ENCODE measurements at regions not wholly inside any gene's neighbourhood (a gene's known extent, or its start where the extent isn't known, plus 50 kb on each side); places are given as distances from the start of the nearest gene placed in this dataset.

DNA sequence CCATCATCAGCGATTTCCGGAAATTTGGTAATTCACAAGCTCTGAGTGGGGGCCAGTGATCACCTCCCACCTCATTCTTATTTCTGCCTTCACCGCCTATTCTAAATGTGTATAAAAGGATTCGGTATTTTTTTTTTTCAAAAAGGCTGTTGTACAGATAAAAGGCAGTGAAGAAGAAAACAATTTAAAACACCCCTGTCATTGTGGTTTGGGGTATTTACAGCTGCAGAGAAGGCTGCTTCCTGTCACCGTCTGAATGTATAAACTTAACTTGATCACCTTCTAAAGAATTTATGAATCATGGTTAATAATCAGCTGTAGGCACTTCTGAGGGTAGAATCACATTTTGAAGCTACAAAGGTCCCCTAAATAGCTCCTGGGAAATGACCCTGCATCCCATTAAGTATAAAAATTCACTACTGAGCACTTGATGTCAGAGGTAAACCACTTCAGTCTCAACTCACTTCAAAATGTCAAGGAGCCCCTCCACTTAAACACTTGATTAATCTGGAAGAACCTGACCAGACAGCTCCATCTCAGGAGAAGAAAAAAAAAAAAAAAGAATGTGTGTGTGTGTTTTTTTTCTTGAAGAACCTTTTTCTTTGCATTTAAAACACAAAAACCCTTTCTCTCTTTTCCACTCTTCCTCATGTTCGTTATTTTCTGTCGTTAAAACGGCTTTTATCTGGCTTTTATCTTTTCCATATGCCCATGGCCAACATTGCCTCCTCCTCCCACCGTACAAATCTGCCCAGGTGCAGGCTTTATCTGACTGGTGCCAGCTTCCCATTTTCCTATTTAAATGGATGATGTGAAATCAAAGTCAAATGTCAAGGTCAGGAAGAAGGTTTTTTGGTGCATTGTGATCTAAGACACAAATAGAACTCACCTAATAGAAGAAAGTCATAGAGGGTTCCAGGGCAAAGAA lies 291.2 kb downstream of the IRX1 start:
- no peak for DNase-seq (ENCODE audit: low read depth in 2 of 2)

DNA sequence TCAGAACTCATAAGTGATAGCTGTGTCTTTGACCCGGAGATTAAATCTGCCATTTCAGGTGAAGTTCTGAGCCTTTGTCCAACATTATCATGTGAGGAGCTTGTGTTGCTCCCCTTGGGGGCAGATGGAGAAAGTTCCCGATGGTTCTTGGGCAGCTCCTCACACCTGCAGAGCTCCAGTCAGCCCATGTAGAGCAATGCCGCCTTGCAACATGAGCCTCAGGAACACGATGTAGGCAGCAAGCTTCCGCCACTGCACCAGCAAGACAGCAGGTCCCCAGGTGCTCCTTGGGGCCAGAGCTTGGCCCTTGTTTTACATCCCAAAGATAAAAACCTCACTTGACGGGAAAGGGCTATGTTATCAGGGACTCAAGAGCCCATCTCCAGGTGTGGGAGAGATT lies 292.7 kb downstream of the IRX1 start:
- DNase-seq (ENCODE audit: low read depth in 2 of 2), result no peak

DNA sequence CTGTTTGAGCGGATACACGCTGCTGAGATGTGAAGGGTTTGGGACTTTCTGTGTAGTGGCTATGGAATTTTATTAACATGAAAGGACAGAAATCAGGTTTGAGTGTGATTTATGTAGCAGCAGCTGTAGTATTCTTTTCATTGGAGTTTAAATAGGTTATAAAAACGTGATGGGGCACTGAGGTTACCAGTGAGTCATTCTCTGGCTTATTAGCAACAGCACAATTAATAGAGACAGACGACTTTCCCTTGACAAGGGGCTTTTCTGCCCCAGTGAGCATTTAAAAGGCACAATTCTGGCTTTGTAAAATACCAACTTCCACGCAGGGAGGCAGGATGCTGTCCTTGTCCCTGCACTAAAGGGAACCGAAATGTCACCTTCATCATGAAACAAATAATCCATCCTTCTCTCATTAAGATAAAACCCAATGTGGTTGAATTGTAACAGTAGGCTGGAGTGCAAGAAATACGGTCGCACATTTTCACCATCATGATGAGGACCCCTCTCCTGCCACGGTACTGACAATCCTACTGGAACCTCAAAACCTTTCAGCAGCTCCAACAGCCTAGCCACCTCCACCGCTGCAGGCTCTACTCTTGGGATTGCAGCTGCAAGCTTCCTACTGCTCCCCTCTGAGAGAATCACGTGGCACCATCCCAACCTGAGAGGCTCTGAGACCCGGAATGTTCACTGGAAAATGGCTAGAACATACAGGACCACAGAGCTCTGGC lies 293.9 kb downstream of the IRX1 start:
- DNase-seq (ENCODE audit: low read depth in 2 of 2), result no peak

DNA sequence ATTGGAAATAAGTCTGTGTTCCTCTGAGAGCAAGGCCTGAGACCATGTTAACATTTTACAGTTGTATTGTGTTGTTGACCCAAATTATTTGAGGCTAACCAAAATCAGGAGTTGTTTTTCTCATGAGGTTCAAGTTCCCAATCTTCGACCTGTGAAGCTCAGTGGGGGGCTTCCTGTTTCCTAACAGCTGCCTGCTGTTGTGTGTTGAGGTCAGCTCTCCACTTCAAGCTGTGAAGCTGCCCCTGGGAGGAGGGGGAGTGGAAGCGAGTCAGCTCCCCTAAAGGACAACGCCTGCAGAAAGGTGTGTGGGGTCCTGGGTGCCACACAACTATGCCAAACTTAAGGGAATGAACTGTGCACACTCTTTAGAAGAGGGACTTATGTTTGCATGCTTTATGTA lies 295.5 kb downstream of the IRX1 start:
- DNase-seq (ENCODE audit: low read depth in 2 of 2), result no peak

DNA sequence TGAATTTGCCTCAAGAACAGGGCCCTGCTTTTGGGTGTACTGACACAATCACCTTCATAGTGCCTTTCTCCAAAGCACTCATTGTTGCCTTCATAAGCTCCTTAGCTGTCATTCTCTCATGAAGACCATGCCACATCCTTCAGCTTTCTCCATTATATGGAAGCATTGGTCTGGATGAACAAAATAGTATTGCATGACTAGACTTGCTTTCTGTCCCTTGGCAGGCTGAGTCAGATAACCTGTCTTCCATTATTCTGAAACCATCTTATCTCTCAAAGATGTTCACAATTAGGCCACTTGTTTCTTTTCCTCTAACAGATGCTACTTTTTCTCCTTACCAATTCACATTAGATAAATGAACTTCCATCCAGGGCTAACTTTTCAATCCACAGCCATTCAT lies 297.9 kb downstream of the IRX1 start:
- DNase-seq (ENCODE audit: low read depth in 2 of 2), result no peak

DNA sequence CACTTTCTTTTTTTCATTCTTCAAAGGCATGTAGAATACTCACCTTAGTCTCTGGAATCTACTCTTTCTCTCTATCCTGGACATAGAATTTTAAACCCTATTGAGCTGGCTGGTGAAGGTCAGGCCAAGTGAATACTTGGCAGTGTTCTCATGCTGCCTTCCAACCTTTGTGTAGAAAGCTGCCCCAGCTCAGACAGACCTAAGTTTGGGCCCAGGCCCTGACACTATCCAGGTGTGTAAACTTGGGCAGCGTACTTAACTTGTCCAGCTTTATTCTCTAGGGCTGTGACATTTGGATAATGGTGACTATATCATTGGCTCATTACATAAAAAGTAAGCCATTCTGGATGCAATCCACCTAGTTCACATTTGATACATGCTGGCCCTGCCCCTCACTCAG lies 298.3 kb downstream of the IRX1 start:
- DNase-seq (ENCODE audit: low read depth in 2 of 2), result no peak

DNA sequence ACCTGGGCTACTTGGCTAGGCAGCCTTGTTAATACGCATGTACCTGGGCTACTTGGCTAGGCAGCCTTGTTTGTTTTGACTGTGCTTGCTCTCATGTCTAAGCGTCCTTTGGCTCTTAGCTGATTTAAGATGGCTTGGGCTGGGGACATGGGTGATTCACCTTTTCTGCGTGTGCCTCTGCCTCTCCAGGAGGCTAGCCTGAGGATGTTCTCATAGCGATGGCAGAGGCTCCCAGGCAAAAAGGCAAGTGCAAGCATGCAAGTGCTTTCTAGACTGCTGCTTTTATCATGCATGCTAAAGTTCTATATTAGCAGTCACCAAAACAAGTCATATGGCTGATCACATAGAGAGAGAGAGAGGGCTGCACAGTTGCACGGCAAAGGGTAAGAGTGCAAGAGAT lies 300.5 kb downstream of the IRX1 start:
- no peak for DNase-seq (ENCODE audit: low read depth in 2 of 2)

DNA sequence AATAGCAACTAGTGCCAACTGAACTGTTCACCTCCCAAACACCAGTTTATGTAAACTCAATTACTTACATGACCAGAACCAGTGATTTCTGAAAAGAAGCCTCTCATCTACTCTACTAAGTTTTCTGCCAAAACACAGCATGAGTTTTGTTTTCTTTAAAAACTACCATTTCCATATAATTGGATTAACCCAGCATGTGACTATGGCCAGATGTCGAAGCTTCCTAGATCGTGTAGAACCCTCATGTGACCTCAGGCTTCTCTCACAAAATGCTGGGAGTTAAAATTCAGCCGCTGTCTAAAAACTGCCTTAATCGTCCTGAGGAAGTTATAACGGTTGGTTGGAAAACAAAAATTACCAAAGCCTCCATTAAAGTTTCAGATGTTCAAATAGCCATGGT lies 303.5 kb downstream of the IRX1 start:
- no peak for DNase-seq (ENCODE audit: low read depth in 2 of 2)

DNA sequence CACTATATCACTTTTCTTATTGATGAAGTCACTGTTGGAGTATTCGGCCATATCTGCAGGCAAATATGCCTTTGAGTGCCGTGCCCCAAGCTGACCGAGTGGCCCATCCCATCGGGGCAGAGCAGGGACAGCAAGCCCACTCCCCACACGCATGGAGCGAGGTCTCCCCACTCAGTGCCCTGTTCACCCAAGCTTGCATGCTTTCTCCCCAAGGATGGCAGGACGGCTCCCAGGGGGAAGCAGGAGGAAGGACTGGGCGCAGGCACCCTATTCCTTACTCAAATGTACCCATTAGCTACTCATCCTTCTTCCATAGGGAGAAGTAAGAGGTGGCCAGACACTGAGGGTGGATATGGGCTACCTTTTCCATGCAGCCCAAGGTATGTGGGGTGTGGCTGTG lies 309.0 kb downstream of the IRX1 start:
- DNase-seq (ENCODE audit: low read depth in 2 of 2), result no peak

DNA sequence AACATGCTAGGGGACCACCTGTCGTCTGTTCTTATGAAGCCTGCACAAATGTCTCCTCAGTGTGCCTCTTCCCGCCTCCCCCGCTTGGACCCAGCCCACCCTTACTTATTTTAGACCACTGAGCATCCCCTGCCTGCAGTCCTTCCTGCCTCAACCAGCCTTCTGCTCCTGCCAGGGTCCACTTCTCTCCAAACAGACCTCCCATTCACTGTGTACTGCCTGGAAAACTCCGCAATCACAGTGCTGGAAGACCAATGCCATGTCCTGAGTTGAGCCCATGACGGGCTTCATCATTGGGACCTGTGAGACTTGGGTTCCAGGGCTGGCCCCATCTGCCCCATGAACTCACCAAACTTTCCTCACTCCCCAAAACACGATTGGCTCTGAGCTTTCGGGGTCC lies 309.4 kb downstream of the IRX1 start:
- no peak for DNase-seq (ENCODE audit: low read depth in 2 of 2)

DNA sequence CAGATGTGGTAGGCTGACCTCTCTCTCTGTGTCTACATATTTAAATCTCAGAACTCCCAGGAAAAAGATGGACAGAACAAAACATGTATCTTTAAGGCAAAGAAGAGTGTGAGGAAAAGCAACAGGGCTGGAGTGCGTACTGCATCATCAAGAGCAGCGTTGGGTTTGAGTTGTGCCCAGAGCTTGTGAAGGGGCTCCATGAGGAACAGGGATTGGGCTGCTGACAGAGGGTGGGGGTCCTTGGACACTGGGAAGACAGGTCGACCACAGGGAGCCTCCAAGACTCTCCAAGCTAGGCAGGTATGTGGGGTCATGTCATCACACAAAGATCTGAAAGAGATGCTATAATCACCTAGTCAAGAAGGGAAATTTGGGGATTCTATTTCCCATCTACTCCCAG lies 309.9 kb downstream of the IRX1 start:
- DNase-seq (ENCODE audit: low read depth in 2 of 2), result no peak

DNA sequence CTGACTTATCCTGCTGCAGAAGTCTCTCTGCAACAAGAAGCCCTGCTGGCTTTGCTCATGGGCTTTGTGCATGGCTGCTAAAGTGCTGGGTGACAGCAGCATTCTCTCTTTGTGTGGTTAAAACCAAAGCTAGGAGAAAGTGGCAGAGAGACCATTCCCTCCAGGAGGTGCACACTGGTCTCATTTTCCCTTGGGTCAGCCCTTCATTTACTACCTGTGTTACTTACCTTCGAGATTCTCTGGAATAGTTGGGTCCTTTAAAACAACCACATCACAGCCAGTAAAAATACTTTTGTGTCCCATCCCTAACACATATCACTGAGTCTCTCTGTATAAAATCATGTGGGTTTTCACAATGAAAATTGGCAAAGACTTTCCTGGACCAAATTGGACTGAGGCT lies 315.5 kb downstream of the IRX1 start:
- DNase-seq (ENCODE audit: low read depth in 2 of 2), result no peak

DNA sequence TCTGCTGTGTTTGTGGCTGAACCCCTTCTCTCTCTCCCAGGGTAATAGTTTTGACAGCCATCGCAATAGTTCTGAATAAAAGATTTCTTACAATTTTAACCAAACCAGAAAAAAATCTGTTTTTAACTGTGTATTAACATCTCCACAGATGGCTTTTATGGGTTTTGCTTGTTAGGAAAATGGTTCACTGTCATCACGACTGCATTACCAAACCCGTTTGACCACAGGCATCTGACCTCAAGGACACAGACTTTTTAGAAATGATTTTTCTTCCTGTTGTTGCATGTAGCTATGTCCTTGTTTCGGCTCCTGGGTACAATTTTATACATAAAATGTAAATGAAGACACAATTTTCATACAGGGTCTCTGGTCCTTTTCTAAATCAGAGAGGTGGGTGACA lies 316.1 kb downstream of the IRX1 start:
- no peak for DNase-seq (ENCODE audit: low read depth in 2 of 2)

DNA sequence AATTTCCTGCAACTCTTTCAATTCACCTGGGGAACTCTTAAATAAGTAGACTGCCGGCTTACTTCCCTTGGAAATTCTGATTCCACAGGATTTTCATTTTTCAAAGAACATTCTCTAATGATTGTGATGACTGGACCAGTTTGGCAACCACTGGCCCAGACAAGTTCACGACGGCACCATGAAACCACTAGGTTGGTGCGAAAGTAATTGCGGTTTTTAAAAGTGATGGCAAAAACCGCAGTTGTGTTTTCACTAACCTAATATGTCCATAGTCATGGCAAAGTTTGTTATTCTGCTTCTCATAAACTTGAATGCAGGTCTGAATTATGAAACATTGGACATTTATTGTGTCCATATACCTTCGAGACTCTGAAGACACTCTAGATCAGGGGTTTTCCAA lies 317.2 kb downstream of the IRX1 start:
- DNase-seq (ENCODE audit: low read depth in 2 of 2), result no peak

DNA sequence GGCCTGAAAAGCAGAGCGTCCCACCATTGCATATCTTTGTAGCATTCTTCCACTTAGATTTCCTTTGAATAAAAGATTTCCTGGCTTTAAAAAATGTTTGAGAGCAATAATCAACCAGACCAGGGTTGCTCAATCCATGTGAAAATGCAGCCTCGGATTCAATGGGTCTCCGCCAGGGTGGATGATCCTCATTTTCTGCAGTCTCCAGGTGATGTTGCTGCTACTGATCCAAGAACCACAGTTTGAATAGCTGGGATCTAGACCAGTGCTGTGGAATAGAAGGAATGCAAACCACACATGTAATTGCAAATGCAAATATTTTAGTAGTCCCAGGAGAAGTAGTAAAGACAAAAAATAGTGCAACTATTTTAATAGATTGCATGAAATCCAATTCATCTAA lies 317.6 kb downstream of the IRX1 start:
- no peak for DNase-seq (ENCODE audit: low read depth in 2 of 2)

DNA sequence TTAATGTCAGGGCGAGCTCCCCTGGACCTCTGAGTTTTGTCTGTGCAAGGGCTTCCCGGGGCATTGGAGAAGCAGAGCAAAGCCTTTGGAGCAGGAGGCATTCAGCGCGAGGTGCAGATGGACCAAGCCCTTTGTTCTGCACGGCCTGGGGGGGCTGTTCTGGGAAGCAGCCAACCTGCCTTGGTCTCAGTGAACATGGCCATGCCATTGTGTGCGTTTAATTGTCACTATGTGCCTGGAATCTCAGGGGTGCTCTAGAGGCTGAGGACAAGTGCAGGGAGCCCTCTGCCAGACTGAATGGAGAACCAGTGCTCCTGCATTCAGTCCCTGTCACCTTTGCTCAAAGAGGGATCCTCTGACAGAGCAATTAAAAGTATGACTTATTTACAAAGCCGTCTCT lies 329.4 kb downstream of the IRX1 start:
- DNase-seq (ENCODE audit: low read depth in 2 of 2), result no peak

DNA sequence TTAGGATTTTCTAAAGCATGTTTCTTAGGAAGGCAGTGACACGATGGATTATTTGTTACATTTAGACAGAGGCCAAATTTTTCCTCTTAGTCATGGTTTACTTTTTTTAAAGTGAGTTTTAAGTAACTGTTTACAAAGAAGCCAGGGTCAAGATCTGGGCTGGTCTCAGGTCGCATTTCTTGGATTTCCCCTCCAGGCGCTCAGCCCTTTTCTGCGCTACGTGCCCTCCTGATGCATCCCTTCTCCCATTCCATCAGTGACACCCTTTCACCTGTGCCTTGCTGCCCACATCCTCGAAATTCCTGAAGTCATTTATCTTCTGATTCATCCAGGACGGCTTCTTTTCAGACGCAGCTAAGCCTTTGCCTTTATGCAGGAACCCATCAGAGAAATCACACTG lies 330.3 kb downstream of the IRX1 start:
- no peak for DNase-seq (ENCODE audit: low read depth in 2 of 2)

DNA sequence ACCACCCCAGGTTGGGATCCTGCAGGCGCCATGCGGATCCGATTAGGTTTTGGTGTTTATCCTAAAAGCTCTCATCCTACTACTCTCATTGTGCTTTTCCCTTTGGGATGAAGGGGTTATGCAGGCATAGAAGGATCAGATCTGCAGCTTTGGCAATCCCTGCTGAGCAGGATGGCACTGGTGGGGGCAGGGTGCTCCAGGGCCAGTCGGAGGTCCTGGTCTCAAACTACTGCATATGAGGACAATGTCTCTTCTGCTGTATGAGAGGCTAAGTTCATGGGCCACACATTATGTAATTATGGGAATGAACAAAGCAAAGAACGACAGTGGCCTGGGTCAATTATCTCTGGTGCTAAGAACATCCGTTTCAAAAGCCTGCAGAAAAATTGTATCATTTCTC lies 334.2 kb downstream of the IRX1 start:
- DNase-seq (ENCODE audit: low read depth in 2 of 2), result no peak

DNA sequence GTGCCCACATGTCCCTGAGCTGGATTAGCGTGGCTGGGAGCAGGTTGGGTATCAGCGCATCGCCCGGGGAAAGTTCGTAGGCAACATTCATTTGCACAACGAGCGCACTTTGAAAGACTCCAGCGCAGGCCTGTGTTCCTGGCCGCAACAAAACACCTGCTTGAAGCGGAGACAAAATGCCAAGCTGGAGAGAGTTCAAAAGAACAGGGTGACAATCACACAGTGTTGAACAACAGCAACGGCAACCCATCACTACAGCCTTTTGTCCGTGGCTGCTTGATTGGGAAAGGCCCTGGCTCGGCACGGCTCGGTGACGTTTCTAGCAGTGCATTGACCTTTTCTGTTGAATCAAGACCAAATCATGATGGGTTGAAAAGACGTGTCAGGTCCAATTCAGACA lies 336.3 kb downstream of the IRX1 start:
- no peak for DNase-seq (ENCODE audit: low read depth in 2 of 2)

DNA sequence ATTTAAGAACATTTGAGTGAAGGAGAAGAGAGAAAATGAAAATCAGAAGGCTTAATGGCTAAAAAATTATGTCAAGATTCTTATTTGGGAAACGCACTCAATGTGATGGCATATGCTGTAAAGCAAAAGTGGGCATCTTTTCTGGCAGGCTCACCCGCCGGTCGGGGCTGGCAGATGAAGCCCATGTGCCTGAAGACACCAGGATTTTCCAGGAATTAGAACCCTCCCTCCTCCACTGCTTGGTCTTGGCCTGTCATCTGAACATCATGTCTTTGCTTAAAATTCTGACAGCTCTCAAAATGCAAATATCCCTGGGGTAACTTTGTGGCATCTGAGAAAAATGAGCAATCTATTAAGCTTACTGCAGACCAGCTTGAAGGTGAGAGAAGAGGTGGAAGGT lies 337.9 kb downstream of the IRX1 start:
- no peak for DNase-seq (ENCODE audit: low read depth in 2 of 2)

DNA sequence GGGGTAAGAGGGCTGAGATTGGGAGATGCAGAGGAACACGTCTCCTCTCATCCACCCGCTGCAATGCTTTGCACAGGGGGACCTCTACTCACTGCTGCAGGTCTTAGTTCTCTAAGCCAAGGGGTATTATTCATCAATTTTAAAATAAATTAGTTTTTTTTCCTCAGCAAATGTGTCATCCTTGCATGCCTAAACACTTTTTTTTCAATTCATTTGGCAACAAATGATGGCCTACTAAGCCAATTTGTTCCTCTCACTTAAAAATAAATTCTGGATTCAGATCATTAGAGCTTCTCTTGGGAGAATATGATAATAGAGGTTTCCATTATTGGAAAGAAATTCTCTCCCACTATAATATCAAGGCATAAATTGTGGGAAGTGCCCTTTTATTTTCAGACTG lies 338.3 kb downstream of the IRX1 start:
- DNase-seq (ENCODE audit: low read depth in 2 of 2), result no peak

DNA sequence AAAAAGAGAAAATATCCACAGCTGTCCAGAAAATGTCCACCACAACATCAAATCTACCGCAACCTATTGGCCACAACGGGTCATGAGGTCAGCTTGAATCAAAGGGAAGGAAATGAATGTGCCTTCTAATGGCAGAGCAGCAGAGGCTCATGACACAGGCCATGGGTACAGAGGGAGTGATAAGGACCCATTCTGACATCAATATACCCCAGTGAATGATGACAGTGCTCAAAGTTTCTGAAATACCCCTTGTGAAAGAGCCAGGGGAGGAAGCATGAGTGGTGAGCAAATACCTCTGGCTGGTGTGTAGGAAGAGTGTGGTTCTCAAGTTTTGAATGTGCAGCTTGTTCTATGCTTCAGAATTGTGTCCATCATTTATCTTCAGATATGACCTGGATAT lies 348.2 kb downstream of the IRX1 start:
- DNase-seq (ENCODE audit: low read depth in 2 of 2), result no peak

DNA sequence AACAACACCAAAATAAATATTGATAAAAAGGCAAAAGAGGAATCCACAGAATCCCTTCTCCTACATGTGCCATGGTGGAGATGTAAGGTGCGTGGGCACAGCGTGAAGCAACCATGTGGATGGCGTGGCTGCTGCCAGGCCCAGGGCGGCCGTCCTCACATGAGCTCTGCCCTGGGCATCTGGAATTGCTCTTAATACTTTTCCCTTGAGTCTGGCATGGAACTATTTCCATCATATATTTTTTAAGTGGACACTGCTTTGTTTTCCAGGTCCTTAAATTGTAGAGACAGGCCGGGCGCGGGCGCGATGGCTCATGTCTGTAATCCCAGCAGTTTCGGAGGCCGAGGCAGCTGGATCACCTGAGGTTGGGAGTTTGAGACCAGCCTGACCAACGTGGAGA lies 349.3 kb downstream of the IRX1 start:
- DNase-seq (ENCODE audit: low read depth in 2 of 2), result no peak
